OCI-M1 (cell line): ENCODE measurements at regions not wholly inside any gene's neighbourhood (a gene's known extent, or its start where the extent isn't known, plus 50 kb on each side); places are given as distances from the start of the nearest gene placed in this dataset.
"Not testable (repeated sequence)": the region's sequence is repeated elsewhere in the genome, so short reads cannot be mapped to it uniquely, and the experiment has no call there.

ENCODE experiments used
- DNase-seq: peaks from one replicate; lab custom pipeline; 2025; lab: John Stamatoyannopoulos, UW

- DNase-seq, result no peak
Observed at GRCh38 chr1:26626994-26627393, 68.8 kb upstream of the ARID1A start.

DNA sequence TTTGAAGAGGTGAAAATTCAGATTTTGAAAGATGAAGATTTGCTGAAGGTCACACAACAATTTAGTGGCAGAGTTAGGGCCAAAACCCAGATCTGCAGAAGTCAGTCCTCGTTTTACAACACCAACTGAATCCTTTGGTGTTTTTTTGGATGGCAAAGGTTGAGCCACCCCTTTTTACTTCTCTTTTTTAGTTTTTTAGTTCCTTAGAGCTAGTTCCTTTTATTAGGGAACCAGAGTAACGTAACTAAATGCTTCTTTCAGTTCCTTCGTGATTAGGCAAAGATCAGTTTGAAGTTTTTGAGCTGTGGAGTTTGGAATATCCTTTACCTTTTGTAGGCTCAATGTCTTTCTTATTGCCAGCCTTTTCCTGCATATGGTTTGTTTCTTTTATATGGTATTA, 67.9 kb upstream of the ARID1A start:
- DNase-seq, result peak; percentile 56

- DNase-seq, result no peak
Observed at GRCh38 chr1:26630634-26631033, 65.2 kb upstream of the ARID1A start.

DNA sequence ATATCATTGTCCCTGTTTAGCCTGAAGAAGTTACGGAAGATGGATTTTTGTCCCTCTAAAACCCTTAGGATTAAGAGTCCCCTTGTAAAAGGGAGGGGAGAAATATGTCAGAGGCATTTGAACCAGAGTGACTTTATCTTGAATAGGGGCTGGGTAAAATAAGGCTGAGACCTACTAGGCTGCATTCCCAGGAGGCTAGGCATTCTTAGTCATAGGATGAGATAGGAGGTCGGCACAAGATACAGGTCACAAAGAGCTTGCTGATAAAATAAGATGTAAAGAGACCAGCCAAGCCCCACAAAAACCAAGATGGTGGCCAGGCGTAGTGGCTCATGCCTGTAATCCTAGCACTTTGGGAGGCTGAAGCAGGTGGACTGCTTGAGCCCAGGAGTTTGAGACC, 60.0 kb upstream of the ARID1A start:
- DNase-seq, result not testable (repeated sequence)

- DNase-seq, result no peak
Observed at GRCh38 chr1:26645734-26646133, 50.1 kb upstream of the ARID1A start.
